Activated naive CD8-positive, alpha-beta T cell (primary cell): ENCODE measurements at regions not wholly inside any gene's neighbourhood (a gene's known extent, or its start where the extent isn't known, plus 50 kb on each side); places are given as distances from the start of the nearest gene placed in this dataset.

ENCODE experiments used
- H3K27ac Mint-ChIP-seq: one replicate; pipeline ENCODE4 v1.8.0; 2021; ENCODE audit warnings: mixed read lengths
- H3K27me3 Mint-ChIP-seq: one replicate; pipeline ENCODE4 v1.8.0; 2021; ENCODE audit warnings: mixed read lengths
- H3K36me3 Mint-ChIP-seq: one replicate; pipeline ENCODE4 v1.8.0; 2021; ENCODE audit warnings: mixed read lengths
- H3K4me1 Mint-ChIP-seq: one replicate; pipeline ENCODE4 v1.8.0; 2021; ENCODE audit warnings: low read depth, mixed read lengths
- H3K4me3 Mint-ChIP-seq: one replicate; pipeline ENCODE4 v1.8.0; 2021; ENCODE audit warnings: mild to moderate bottlenecking, mixed read lengths
- H3K9me3 Mint-ChIP-seq: one replicate; pipeline ENCODE4 v1.8.0; 2021; ENCODE audit warnings: low read depth, mixed read lengths

DNA sequence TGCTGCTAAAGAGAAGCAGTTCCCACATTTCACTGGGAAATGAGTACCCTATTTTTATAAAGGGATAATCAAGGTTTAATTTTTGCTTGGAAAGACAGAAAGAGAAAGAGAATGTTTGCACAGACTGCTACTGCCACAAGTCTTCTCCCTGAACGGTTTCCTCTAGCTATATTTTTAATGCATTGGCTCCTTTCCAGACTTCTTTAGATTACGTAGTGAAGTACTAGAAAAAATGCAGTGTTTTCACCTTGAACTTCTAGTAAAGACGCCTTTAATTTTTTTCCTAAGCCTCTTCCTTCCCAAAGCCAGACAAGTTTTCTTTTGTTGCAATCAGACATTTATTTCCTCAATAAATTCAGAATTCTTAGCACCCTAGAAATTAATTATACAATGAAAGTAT lies 248.3 kb upstream of the CCDC54 start:
- Mint-ChIP-seq H3K27me3 (peaks cover 2% of the 10 kb centered on the region), H3K27ac (no peak overlapping the region), H3K9me3 (no peaks in the 10 kb centered on the region), H3K36me3 (no peaks in the 10 kb centered on the region), H3K4me3 (no peak overlapping the region), H3K4me1 (no peaks in the 10 kb centered on the region)

DNA sequence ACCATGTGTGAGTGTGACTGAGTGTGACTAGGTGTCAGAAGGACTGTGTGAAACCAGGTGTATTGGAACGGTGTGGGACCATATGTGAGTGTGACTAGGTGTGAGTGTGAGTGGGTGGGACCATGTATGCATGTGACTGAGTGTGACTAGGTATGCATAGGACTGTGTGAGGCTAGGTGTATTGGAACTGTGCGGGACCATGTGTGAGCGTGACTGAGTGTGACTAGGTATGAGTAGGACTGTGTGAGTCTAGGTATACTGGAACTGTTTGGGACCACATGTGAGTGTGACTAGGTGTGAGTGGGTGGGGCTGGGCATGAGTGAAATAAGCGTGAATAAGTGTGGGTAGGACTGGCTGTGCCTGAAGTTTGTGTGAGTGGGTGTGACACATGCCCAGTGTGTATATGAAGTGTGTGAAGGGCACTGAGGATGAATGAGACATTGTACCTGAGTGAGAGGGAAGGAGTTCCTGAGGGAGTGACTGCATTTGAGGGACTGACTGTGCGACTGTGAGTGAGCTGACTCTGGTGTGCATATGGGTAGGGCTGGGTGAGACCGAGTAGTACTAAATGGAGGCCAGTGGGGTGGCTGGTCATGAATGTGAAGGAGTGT lies 247.0 kb upstream of the CCDC54 start:
- Mint-ChIP-seq H3K27me3 (no peaks in the 10 kb centered on the region), H3K4me3 (no peak overlapping the region), H3K4me1 (no peaks in the 10 kb centered on the region), H3K36me3 (no peaks in the 10 kb centered on the region), H3K9me3 (no peaks in the 10 kb centered on the region), H3K27ac (no peak overlapping the region)

DNA sequence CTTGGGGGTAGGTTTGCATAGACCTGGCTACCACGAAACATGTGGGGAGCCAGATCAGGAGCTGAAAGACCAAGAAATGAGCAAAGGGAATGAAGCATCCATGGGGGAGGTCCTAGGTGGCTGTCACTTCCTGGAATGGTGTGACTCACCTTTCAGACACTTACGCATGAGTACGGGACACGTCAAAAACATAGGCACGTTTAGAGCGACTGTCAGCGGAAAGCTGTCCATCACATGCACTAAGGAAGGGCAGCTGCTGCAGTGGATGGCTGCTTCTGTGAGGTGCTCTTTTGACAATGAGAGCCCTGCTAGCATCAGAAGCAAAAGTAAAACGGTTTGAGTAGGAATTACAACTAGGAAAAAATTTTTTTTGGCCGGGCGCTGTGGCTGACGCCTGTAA lies 244.6 kb upstream of the CCDC54 start:
- Mint-ChIP-seq H3K27ac (no peak overlapping the region), H3K4me3 (no peak overlapping the region), H3K36me3 (no peaks in the 10 kb centered on the region), H3K9me3 (no peaks in the 10 kb centered on the region), H3K27me3 (no peaks in the 10 kb centered on the region), H3K4me1 (no peaks in the 10 kb centered on the region)

DNA sequence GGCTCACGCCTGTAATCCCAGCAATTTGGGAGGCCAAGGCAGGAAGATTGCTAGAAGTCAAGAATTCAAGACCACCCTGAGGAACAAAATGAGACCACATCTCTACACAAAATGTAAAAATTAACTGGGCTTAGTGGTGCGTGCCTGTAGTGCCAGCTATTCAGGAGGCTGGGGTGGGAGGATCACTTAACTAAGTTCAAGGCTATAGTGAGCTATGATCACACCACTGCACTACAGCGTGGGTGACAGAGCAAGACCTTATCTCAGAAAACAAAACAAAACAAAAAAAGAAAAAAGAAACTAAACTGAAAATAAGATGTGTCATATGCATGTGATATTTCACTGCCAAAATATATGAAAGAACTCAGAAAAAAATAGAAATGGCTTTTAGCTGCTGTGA lies 243.3 kb upstream of the CCDC54 start:
- Mint-ChIP-seq H3K27me3 (no peaks in the 10 kb centered on the region), H3K4me3 (no peak overlapping the region), H3K9me3 (peaks cover under 1% of the 10 kb centered on the region), H3K36me3 (no peaks in the 10 kb centered on the region), H3K27ac (no peak overlapping the region), H3K4me1 (no peaks in the 10 kb centered on the region)

DNA sequence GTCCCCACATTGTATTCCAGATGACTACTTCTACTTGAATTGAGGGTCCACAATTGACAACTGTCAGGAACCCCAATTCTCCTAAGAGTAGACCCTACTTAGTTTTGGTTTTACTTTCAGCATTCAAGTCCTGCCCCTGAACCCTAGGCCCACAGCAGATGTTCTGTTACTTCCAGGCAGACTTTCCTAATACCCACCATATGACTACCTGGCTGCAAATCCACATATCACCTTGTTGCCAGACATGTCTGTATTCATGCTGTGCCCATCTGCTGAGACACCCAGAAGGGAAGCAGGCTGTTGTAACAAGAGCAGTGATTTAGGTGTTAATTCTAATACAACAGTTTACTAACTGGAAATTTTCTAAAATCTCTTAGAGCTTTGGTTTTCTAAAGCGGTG lies 235.1 kb upstream of the CCDC54 start:
- H3K36me3 Mint-ChIP-seq: no peaks in the 10 kb centered on the region
- H3K27me3 Mint-ChIP-seq: peaks cover 7% of the 10 kb centered on the region
- H3K9me3 Mint-ChIP-seq: peaks cover 4% of the 10 kb centered on the region
- H3K27ac Mint-ChIP-seq: no peak overlapping the region
- H3K4me3 Mint-ChIP-seq: no peak overlapping the region
- H3K4me1 Mint-ChIP-seq: no peaks in the 10 kb centered on the region

DNA sequence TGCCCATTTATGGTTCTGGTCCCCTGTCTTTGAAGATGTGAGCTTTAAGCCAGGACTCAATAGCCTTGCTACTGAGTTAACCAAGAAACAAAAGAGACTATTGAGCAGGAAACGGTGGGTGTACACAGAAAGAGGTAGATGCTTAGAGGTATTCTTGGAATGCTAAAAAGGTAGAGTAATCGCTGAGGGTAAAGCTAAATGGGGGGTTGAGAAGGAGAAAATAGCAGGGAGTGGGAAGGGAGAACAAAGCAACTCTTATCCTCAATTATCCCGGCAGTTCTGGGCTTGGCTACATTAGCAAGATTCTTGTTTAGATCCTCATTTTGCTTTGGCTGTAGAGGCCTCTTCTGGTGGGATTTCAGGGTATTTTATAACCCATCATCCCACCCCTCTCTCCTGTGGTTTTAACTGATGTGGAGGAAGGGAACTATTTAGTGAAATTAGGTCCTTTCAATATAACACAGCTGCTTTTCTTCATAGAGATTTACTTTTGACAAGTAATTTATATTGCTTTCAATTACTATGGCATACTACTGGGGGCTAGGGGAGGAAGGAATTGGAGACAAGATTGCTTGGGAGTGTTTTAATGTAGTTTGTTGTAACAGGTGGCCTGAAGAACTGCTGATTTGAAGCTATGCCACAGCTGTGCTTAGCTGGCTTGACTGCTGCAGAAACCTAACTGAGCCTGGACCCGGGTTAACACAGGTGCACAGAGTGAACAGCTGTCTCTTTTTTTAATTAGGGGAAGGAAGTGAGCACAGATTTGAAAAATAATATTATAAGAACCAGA lies 234.3 kb upstream of the CCDC54 start:
- Mint-ChIP-seq H3K27me3 (peaks cover 7% of the 10 kb centered on the region), H3K36me3 (no peaks in the 10 kb centered on the region), H3K9me3 (peaks cover 4% of the 10 kb centered on the region)

DNA sequence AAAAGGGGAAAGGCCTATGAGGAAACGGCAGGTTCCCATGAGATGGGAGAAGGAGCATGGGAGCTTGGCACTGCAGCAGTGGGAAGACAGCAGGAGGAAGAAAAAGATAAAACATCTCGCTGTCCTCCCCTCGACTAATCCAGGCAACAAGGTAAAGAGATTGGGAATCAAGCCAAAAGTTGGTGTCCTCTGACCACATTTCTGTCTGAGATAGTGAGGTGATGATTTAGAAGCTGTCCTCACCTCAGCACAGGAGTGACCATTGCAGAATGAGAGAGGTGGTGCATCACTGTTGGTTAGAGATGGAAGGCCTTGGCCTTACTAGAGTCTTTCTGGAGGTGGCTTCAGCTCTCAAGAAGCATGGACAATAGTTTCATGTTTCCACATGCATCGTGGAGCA lies 226.6 kb upstream of the CCDC54 start:
- H3K36me3 Mint-ChIP-seq: no peaks in the 10 kb centered on the region

More for the DNA sequence above, 234.3 kb upstream of the CCDC54 start:
- H3K4me1 Mint-ChIP-seq: no peaks in the 10 kb centered on the region
- no peak overlapping the region for H3K4me3 Mint-ChIP-seq
- H3K27ac Mint-ChIP-seq: no peak overlapping the region

DNA sequence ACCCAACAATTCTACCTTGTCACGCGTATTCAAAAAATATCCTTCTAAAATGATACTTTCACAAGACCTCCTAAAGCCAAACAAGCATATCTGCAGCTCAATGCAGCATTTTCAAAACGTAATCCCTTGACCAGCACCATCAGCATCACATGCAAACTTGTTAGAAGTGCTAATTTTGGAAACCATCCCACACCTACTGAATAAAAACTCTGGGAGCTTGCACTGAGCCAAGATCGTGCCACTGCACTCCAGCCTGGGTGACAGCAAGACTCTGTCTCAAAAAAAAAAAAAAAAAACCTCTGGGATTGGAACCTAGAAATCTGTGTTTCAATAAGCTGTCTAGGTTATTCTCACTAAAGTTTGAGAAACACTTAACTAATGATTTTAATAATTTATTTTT lies 223.3 kb upstream of the CCDC54 start:
- H3K4me3 Mint-ChIP-seq: no peak overlapping the region
- H3K9me3 Mint-ChIP-seq: peaks cover 4% of the 10 kb centered on the region
- no peaks in the 10 kb centered on the region for H3K36me3 Mint-ChIP-seq
- no peak overlapping the region for H3K27ac Mint-ChIP-seq
- H3K27me3 Mint-ChIP-seq: peaks cover 3% of the 10 kb centered on the region
- no peaks in the 10 kb centered on the region for H3K4me1 Mint-ChIP-seq

More for the DNA sequence above, 226.6 kb upstream of the CCDC54 start:
- Mint-ChIP-seq H3K27me3 (peaks cover 3% of the 10 kb centered on the region), H3K9me3 (no peaks in the 10 kb centered on the region), H3K27ac (no peak overlapping the region), H3K4me1 (no peaks in the 10 kb centered on the region), H3K4me3 (no peak overlapping the region)

DNA sequence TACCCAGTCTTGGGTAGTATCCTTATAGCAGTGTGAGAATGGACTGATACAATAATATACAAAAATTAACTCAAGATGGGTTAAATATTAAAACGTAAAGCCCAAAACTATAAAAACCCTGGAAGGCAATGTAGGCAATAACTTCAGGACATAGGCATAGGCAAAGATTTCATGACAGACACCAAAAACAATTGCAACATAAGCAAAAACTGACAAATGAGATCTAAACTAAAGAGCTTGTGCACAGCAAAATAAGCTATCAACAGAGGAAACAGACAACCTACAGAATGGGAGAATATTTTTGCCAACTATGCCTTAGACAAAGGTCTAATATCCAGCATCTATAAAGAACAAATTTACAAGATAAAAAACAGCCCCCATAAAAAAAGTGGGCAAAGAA lies 204.8 kb upstream of the CCDC54 start:
- no peaks in the 10 kb centered on the region for H3K36me3 Mint-ChIP-seq
- no peak overlapping the region for H3K27ac Mint-ChIP-seq

DNA sequence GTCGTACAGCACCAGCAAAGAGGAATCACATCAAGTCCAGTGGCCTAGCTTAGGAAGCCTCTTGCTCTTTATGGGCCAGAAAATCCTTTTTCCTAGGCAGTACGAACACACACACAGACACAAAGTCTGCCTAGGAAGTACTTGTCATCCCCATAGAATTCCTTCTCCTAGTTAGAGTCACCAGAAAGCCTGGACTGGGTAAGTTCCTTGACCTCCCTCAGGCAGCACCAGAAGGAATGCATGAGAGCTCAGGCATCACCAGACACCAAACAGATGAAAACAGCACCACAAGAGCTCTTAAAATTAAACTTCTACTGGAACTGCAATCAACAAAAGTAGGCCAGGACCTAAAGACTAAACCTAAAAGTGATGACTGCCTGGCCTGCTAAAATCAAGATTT lies 192.9 kb upstream of the CCDC54 start:
- no peak overlapping the region for H3K4me3 Mint-ChIP-seq
- no peaks in the 10 kb centered on the region for H3K9me3 Mint-ChIP-seq
- H3K27me3 Mint-ChIP-seq: peaks cover 6% of the 10 kb centered on the region
- no peaks in the 10 kb centered on the region for H3K4me1 Mint-ChIP-seq
- H3K36me3 Mint-ChIP-seq: no peaks in the 10 kb centered on the region
- H3K27ac Mint-ChIP-seq: no peak overlapping the region

More for the DNA sequence above, 204.8 kb upstream of the CCDC54 start:
- Mint-ChIP-seq H3K9me3 (peaks cover 13% of the 10 kb centered on the region), H3K4me3 (no peak overlapping the region), H3K4me1 (no peaks in the 10 kb centered on the region), H3K27me3 (no peaks in the 10 kb centered on the region)

DNA sequence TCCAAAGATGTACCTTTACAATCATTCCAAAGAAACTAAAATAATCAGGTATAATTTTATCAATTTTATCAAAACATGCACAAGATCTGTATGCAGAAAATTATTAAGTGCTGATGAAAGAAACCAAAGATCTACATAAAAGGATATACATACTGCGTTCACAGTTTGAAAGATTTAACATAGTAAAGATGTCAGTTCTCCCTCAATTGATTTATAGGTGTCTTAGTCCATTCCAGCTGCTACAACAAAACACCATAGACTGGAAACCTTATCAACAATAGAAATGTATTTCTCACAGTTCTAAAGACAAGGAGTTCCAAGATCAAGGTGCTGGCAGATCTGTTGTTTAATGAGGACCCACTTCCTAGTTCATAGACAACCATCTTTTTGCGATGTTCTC lies 189.0 kb upstream of the CCDC54 start:
- H3K4me3 Mint-ChIP-seq: no peak overlapping the region
- H3K36me3 Mint-ChIP-seq: no peaks in the 10 kb centered on the region
- peaks cover 4% of the 10 kb centered on the region for H3K27me3 Mint-ChIP-seq
- no peaks in the 10 kb centered on the region for H3K9me3 Mint-ChIP-seq
- no peak overlapping the region for H3K27ac Mint-ChIP-seq
- H3K4me1 Mint-ChIP-seq: no peaks in the 10 kb centered on the region

DNA sequence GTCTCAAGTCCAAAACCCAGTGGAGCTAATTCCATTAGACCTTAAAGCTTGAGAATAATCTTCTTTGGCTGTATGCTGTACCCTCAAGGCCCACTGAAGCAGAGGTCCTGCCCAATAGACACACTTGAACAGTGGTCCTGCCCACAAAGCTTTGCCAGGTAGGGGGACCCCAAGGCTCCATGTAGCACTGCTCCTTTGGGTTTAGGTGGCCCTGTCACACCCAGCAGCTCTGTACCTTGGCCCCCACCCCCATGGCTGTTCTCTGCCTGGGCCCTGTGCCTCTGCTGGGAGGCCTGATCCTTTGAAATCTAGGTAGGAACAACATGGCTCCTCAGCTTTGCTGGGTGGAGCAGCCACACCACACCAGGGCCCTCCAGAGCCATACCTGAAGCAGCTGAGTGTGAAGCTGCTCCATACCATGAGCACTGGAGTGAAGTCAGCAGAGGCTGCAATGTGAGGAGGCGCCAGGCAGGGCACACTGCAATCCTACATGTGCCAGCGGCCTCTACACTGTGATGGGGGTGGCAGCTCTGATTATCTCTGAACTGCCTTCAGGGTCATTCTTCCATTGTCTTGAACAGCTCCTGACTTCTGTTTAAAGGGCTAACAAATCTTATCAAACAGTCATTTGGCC lies 188.0 kb upstream of the CCDC54 start:
- Mint-ChIP-seq H3K9me3 (no peaks in the 10 kb centered on the region), H3K36me3 (no peaks in the 10 kb centered on the region), H3K27ac (no peak overlapping the region), H3K27me3 (peaks cover 4% of the 10 kb centered on the region), H3K4me3 (no peak overlapping the region), H3K4me1 (no peaks in the 10 kb centered on the region)

DNA sequence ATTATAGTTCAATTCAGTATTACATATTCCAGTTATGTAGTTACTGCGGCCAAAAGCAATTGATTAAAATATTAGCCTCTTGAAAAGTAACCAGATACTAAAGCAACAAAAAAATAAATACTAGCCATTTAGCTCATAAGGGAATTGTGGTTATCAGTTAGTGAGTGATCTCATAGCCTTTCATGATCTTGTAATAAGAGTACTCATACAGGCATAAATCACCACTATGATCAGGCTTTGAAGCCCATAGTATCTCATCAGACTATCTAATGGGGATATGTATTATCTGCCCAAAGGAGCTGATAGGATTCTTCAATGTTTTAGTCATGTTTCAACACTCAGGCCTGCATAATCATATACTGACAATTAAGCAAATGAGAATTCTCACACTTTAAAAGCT lies 184.1 kb upstream of the CCDC54 start:
- no peak overlapping the region for H3K4me3 Mint-ChIP-seq
- no peaks in the 10 kb centered on the region for H3K9me3 Mint-ChIP-seq
- no peak overlapping the region for H3K27ac Mint-ChIP-seq
- H3K27me3 Mint-ChIP-seq: peaks cover 2% of the 10 kb centered on the region
- H3K36me3 Mint-ChIP-seq: no peaks in the 10 kb centered on the region
- no peaks in the 10 kb centered on the region for H3K4me1 Mint-ChIP-seq

DNA sequence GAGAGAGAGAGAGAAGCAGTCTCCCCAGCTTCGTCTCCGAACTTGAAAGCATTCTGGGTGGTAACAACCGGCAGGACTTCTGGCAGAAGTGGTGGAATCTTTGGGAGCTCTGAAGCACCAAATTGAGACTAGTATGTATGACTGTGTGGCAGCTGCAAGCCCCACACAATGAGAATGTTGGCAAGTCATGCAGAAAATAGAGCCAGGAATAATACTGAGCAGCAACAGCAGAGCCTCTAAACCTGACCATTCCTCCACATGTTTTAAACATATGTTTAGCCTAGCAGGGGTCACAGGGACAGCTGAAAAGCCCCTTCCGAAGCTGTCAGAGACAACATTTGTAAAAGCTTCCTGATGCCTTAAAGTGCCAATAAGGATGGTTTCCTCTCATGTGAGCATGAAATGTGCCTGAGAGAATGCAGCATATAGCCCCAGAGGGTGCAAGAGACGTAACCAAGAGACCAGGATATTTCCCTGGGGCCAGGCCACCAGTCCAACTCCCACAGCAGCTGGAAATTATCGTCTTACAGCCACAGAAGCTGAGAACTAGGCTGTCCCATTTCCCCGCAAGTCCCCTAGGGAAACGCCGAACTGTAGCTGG lies 178.6 kb upstream of the CCDC54 start:
- Mint-ChIP-seq H3K4me3 (no peak overlapping the region), H3K27ac (no peak overlapping the region), H3K27me3 (peaks cover 2% of the 10 kb centered on the region), H3K4me1 (no peaks in the 10 kb centered on the region), H3K36me3 (no peaks in the 10 kb centered on the region), H3K9me3 (no peaks in the 10 kb centered on the region)

DNA sequence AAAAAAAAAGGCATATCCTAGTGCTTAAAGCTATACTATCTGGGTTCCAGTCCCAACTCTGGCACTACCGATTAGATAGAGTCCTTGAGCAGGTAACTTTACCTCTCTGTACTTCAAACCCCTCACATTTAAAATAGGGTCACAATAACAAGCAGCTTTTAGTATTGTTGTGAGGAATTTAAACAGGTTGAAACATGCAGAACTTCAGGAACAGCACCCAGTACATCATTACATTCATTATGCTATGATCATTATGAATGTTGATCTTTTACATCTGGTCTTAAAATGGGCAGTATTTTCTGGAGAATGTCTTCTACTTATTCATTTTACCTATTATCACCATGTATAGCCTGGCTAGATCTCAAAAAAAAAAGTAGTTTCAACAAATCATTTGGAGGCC lies 176.1 kb upstream of the CCDC54 start:
- Mint-ChIP-seq H3K4me3 (no peak overlapping the region), H3K4me1 (no peaks in the 10 kb centered on the region), H3K27me3 (no peaks in the 10 kb centered on the region), H3K36me3 (no peaks in the 10 kb centered on the region), H3K27ac (no peak overlapping the region), H3K9me3 (no peaks in the 10 kb centered on the region)
